HG03097 (cell line): ENCODE measurements at regions not wholly inside any gene's neighbourhood (a gene's known extent, or its start where the extent isn't known, plus 50 kb on each side); places are given as distances from the start of the nearest gene placed in this dataset.

ENCODE experiments used
- ATAC-seq: cut with Tn5 transposase; IDR thresholded peaks from one replicate; pipeline ENCODE4 v1.9.1; 2021; ENCODE audit not compliant: unreplicated experiment, low FRiP score

- no peak for ATAC-seq
Observed at GRCh38 chr4:123090886-123091285, 168.5 kb upstream of the NUDT6 start.

GRCh38 chr4:123092586-123092985, 170.2 kb upstream of the NUDT6 start:
- no peak for ATAC-seq

GRCh38 chr4:123093236-123093635, 170.8 kb upstream of the NUDT6 start:
- ATAC-seq, result no peak

- ATAC-seq, result no peak
Observed at GRCh38 chr4:123096038-123096437, 173.6 kb upstream of the NUDT6 start.

GRCh38 chr4:123102897-123103471, 180.6 kb upstream of the NUDT6 start:
- no peak for ATAC-seq

- ATAC-seq, result no peak
Observed at GRCh38 chr4:123104310-123105025, 182.1 kb upstream of the NUDT6 start.

GRCh38 chr4:123105026-123105420, 182.6 kb upstream of the NUDT6 start:
- no peak for ATAC-seq

- ATAC-seq, result no peak
Observed at GRCh38 chr4:123106747-123107146, 184.3 kb upstream of the NUDT6 start.

GRCh38 chr4:123107444-123108252, 185.3 kb upstream of the NUDT6 start:
- no peak for ATAC-seq

GRCh38 chr4:123109139-123109538, 186.7 kb upstream of the NUDT6 start:
- no peak for ATAC-seq

- no peak for ATAC-seq
Observed at GRCh38 chr4:123110147-123110546, 187.8 kb upstream of the NUDT6 start.

GRCh38 chr4:123110685-123111084, 188.3 kb upstream of the NUDT6 start:
- ATAC-seq, result no peak

- no peak for ATAC-seq
Observed at GRCh38 chr4:123113155-123113554, 190.8 kb upstream of the NUDT6 start.

GRCh38 chr4:123114084-123114914, 191.9 kb upstream of the NUDT6 start:
- ATAC-seq, result no peak

GRCh38 chr4:123114915-123115756, 192.7 kb upstream of the NUDT6 start:
- ATAC-seq, result no peak

GRCh38 chr4:123116412-123116811, 194.0 kb upstream of the NUDT6 start:
- ATAC-seq, result no peak

- no peak for ATAC-seq
Observed at GRCh38 chr4:123120473-123120872, 198.1 kb upstream of the NUDT6 start.

- no peak for ATAC-seq
Observed at GRCh38 chr4:123121241-123121907, 199.0 kb upstream of the NUDT6 start.

GRCh38 chr4:123125477-123125876, 203.1 kb upstream of the NUDT6 start:
- no peak for ATAC-seq
